HG03097 (cell line): ENCODE measurements at regions not wholly inside any gene's neighbourhood (a gene's known extent, or its start where the extent isn't known, plus 50 kb on each side); places are given as distances from the start of the nearest gene placed in this dataset.

Experiments
- ATAC-seq: cut with Tn5 transposase; IDR thresholded peaks from one replicate; pipeline ENCODE4 v1.9.1; 2021; ENCODE audit not compliant: unreplicated experiment, low FRiP score

GRCh38 chrX:104310657-104311254 is 56.0 kb upstream of the ESX1 start:
- ATAC-seq, result no peak

DNA sequence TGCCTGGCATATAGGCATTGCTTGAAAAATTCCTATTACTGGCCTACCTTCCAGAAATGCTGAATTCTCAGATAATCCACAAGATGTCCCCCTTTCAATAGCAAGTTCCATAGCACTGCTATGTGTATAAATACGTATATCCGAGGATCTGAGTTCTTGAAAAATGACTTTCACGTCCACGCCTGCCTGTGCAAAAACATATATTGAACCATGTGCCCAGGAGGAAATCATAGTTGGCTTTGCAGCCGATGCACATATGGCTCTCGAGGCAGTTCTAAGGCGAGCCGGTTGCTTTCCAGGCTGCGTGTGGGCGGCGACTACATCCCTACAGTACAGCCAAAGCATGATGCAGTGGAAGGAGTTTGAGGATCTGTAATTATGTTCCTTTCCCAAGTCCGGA is 55.4 kb upstream of the ESX1 start:
- no peak for ATAC-seq

- ATAC-seq, result no peak
Measured at GRCh38 chrX:104309169-104309568, 54.4 kb upstream of the ESX1 start.

DNA sequence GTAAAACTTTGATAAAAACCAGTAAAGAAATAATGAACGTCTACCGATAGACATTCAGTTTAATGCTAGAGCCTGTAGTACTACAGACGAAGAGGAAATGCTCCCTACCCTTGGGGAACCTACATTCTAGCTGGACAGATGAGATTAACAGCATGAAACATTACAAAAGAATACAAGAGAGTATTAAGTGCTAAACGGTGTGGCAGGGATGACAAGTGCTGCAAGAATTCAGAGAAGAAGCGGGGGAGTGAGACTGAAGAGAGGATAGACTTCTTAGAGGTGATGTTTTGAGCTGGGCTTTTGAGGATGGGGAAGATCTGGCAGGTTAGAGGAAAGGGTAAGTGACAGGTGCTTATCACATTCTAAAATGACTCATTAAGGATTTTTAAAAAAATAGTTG is 52.6 kb upstream of the ESX1 start:
- no peak for ATAC-seq

- no peak for ATAC-seq
Measured at GRCh38 chrX:104306180-104306579, 51.4 kb upstream of the ESX1 start.
